ENCODE measurements at regions not wholly inside any gene's neighbourhood (a gene's known extent, or its start where the extent isn't known, plus 50 kb on each side); places are given as distances from the start of the nearest gene placed in this dataset.

DNA sequence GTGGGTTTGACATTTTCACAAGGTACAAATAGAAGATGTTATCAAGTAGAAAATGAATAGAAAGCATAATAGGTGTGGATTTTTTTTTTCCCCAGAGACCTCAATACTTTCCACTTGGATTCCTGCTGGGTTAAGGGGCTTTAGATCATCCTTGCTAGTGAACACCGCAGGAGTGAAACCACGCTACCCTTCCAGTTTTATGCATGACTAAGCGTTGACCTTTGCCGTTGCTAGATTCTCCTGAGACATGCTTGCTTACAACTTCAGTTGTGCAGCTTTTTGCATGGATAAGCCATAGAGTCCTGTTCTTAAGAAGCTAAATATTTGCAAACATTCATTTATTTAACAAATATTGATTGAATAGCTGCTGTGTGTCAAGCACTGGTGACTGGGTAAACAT, 299.7 kb upstream of the LMCD1 start:
- no peak for DNase-seq (ENCODE audit: low read depth)

DNA sequence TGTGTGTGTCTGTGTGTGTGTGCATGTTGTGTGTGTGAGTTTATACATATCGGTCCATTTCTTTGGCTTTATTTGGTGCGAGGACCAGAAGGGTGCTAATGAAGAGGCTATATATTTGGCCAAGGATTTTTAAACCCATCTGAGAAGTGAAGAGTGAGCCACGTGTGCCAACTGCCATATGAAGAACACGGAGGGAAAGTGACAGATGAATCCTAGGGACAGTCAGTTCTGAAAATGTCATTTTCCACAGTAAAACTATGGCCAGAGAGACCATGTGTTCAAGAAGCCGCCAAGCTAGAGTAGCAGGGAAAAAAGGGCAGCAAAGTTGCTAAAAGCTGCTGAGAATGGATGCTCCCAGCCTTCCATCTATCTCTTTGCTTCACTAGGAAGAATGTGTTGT, 297.3 kb upstream of the LMCD1 start:
- DNase-seq (ENCODE audit: low read depth) = no peak

DNA sequence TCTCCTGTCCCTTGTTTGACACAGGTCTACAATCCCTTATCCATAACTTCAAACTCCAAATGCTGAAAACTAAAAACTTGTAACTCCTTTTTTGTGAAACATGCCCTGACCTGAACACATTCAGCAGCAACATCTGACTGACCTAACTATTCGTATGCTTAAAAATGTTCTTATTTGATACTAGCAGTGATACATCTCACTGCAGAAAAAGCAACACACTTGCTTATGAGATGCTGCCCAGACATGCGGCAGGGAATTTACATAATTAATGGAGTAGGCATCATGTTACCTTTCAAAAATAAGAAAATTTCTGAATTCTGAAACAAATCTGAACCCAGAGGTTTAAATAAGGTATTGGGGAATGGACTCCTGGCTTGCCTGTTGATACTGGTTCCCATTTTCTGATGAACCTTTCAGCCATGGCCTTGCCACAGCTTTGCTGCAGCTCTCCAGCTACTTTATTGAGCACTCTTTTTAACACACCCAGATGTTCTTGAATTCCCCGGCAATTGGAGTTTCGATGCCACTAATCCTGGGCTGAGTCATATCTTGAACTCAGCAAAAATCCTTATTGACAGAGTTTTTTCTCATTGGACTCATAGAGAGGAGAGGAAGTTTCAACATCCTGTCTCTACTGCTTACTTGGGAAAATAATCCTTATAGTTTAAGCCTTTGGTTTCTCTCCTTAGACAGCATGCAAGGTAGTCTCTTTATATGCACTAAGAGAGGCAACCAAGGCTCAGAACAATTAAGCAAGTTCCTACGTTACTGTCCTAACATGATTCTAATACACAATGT, 296.6 kb upstream of the LMCD1 start:
- DNase-seq (ENCODE audit: low read depth) = no peak

DNA sequence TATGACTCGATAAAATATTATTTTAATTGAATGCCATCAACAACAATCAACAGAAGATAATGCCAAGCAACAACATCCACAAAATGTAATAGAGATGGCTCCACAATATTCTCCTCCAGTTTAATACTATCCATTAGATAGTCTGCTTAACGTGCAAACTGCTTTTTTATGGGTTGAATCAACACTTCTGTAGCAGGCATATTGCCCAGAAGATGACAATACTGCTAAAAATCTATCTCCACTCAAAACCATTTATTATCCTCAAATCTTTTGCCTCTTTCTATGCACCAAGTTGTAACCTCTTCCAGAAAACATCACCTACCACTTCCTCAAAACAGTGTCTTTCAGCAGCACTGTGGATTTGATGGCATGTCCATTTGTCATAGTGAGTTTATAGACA, 295.7 kb upstream of the LMCD1 start:
- DNase-seq (ENCODE audit: low read depth) = no peak

DNA sequence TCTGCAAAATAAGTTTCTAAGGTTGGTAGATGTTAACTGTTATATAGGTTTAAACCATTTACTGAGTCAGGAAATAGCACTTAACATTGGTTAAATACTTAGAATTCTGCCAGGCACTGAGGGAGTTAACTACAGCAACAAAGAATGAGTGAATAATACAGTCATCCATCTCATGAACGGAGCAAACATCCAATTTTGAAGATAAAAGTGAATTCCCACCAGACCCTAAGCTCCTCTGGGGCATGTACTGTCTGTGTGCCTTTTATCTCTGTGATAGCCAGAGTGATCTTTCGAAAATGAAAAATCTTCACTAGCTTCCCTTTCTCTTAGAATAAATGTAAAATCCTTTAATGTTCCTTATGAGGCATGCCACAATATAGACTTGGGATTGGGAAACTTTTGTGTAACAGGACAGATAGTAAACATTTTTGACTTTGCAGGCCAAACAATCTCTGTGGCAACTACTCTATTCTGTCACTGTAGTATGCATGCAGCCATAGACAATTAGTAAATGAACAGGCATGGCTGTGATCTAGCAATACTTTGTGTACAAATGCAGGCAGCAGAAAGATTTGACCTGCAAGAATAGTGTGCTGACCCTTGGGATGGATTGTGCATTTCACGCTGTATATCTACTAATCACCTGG, 294.5 kb upstream of the LMCD1 start:
- DNase-seq (ENCODE audit: low read depth) = no peak

DNA sequence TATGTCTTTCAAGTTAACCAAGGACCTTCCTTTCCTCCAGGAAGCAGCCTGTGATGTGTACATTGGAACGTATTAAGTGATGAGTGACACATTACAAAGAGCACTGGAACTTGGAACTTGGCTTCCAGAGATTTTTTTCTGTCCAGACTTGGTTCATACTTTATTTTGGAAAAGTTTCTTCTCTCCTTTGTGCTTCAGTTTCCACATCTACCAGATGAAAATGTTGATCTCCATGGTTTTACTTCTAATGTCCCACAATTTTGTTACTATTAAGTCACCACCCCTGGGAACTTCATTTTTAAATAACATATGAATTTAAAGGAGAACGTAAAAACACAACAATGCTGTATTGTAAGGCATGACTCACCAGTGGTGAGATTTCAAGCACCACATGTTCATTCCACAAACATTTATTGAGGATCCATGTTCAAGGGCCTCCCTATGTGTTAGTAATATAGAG, 290.7 kb upstream of the LMCD1 start:
- peak; percentile 18 for DNase-seq (ENCODE audit: low read depth)

DNA sequence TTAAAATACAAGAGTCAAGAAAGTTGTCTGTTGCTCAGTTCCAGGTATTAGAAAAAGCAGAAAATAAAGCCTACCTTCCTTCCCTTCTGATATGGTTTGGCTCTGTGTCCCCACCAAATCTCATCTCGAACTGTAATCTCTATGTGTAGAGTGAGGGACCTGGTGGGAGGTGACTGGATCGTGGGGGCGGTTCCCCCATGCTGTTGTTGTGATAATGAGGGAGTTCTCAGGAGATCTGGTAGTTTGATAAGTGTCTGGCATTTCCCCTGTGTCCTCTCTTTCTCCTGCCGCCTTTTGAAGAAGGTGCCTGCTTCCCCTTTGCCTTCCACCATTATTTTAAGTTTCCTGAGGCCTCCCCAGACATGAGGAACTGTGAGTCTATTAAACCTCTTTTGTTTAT, 288.8 kb upstream of the LMCD1 start:
- DNase-seq (ENCODE audit: low read depth) = no peak

DNA sequence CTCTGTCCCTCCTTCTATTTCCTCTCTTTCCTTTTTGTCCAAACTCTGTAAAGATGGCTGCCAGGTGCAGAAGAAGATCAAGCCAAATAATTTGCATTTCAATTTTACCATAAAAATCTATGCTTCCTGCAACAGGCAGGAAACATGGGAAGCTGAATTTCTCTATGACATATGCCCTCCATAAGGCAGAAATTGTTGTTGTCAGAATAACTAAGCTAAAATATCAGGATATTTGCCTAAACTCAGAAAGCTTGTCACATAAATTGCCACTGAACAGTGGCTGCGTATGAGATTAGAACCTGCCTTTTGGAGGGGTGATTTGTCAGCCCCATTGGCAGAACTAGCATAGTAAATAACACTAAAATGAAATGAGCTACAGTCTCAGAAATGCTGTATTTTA, 288.3 kb upstream of the LMCD1 start:
- no peak for DNase-seq (ENCODE audit: low read depth)

DNA sequence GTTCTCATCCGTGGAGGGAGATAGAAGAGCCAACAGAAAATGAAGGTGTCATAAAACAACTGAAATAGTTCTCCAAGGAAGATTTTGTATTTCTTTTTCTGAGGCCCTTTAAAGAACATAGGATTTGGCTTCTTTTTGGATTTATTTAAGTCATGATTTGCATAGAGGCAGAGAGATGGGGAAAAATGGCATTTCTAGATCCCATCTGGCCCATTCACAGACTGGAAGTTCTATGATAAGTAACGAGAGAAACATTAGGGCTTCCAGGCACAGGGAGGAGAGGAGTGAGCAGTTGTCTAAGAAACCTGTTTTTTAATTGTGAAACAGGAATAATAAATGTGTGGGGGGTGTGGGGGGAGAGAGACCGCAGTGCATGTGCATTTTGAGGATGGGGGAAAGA, 285.8 kb upstream of the LMCD1 start:
- no peak for DNase-seq (ENCODE audit: low read depth)

DNA sequence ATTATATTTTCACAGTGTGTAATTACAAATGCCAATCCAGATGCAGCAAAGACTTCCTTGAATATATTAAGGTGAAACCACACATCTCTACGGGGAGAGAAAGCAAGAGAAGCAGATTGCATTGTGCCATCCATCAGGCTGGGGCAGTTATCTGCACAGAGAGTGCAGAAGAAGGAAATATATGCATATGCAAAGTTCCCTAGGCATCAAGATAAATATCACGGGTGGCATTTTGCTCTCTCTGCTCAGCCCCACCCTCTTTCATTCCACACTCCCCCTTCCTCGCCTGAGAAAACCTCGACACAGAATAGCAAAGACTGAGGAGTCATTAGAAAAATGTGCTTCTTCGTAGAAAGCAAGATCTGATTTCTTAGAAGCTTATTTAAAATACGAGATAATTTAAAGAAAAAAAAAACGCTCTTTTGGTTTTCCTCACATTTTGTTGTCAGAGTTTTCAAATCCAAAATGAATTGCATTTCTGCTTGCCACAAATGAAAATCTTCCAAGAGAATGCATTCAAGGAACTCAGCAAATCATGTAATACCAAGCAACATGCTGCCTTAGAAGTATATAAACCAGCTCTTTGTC, 283.2 kb upstream of the LMCD1 start:
- no peak for DNase-seq (ENCODE audit: low read depth)

DNA sequence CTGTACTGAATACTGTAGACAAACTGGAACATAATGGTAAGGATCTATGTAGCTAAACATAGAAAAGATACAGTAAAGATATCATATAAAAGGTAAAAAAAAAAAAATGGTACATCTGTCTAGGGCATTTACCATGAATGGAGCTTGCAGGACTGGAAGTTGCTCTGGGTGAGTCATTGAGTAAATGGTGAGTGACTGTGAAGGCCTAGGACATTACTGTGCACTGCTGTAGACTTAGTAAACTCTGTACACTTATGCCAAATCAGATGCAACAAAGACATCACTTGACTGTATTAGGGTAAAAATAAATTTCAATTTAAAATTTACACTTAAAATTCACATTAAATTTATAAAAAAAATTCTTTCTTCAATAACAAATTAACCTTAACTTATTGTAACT, 281.3 kb upstream of the LMCD1 start:
- no peak for DNase-seq (ENCODE audit: low read depth)

DNA sequence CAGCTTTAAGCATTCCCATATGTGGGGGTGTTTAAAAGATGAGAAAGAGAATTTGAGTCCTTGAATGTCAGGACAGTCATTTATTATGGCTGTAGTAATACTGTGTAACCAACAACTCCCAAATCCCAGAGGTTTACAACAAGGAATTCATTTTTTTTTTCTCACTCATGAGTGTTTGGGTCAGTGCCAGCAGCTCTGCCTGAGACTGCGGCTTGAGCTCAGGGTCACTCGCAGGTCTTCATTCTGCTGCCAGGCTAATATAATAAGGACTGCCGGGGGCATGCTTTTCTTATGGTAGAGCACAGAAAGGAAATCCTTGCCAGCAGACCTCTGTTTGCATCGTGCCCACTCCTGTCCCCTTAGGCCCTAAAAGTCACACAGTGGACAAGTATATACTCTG, 277.9 kb upstream of the LMCD1 start:
- no peak for DNase-seq (ENCODE audit: low read depth)

DNA sequence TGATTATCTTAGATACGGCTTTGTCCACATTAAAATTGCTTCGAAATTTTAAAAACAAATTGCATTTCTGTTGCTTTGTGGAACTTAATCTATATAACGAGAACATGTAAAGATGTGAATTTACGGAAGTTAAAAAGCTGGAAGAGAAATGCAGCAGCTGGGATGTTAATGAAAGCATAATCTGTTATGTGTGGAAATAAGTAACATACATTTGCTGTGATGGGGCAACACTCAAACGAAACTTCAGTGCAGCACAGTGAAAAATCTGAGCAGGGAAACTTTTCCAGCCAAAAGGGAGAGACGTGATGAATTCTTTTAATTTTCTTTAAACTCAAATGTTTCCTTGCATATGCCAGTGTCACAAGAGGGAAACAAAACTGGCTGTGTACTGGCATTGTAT, 276.7 kb upstream of the LMCD1 start:
- no peak for DNase-seq (ENCODE audit: low read depth)

DNA sequence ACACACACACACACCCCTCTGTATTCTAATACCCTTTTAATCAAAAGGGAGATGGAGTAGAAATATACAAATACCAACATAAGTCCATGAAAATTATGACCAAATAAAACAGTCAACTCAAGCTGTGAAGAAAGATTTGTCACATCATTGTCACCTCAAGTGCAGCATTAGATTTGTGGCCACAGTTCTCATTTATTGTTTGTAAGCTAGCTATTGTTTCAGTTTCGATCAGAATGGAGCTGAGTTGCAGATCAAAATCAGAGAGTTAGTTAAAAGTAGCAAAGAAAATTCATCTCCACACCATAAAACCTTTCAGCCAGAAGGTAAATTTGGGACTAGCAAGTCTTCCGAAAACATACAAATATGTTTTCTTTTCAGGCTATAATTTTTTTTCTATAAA, 267.7 kb upstream of the LMCD1 start:
- no peak for DNase-seq (ENCODE audit: low read depth)

DNA sequence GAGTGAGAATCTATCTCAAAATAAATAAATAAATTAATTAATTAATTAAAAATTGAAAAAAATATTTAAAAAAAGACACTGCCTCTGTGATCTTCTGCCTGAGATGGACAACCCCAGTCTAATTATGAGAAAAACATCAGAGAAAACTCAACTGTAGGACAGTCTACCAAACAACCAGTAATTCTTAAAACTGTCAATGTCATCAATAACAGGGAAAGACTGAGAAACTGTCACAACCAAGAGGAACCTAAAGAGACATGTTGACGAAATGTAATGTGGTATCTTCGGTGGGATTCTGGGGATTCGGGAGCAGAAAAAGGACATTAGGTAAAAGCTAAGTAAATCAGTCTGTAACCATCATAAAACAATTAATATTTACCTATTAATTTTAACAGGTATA, 265.4 kb upstream of the LMCD1 start:
- DNase-seq (ENCODE audit: low read depth) = no peak

DNA sequence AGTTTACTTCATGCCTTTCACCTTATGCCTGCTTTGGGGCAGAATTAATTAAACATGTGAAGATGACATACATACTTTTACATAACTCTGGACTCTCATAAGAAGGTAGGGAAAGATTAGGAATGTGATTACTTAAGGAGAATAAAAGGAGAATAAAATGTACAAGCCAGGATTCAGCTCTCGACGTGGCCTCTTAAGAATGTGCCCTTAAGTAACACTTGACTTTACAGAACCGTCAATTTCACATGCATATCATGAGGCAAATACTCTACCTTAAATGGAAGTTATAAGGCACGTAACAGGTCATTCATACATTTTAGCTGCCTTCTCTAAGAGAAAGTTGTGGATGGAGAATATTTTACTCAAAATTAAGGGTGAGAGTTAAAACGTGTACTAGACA, 263.7 kb upstream of the LMCD1 start:
- no peak for DNase-seq (ENCODE audit: low read depth)

DNA sequence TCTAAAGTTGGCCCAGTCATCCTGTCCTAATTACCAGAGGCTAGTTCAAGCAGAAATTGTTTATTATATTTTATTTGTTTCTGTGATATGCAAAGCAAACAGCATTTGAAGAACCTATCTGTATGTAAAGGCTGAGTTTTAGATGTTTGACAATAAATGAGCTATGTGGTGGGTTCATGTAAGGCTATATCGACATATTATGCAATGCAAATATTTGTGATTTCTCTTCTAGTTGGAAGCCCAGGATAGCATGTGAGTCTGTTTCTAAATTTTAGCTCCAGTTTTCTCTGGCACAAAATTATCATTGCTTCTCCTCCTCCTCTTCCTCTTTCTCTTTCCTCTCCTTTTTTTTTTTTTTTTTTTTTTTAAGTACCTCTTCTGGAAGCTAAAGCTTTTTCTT, 263.2 kb upstream of the LMCD1 start:
- DNase-seq (ENCODE audit: low read depth) = no peak

DNA sequence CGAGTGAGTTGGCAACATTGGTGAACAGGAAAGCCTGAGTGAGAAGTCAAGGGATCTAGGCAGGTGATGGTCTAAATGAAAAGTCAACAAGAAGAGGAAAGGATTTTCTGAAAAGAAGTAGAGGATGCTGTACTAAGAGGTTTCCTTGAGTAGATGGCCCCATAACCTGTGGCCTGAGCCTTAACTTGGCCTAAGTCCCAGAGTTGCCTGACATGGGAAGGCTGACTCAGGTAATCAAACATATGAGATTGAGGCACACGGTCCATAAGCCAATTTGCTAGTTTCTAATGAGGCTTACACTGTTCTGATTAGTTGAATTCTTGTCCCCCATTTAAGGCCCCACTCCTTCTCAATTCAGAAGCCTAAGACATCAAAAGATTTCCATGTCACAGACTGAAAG, 262.5 kb upstream of the LMCD1 start:
- no peak for DNase-seq (ENCODE audit: low read depth)

DNA sequence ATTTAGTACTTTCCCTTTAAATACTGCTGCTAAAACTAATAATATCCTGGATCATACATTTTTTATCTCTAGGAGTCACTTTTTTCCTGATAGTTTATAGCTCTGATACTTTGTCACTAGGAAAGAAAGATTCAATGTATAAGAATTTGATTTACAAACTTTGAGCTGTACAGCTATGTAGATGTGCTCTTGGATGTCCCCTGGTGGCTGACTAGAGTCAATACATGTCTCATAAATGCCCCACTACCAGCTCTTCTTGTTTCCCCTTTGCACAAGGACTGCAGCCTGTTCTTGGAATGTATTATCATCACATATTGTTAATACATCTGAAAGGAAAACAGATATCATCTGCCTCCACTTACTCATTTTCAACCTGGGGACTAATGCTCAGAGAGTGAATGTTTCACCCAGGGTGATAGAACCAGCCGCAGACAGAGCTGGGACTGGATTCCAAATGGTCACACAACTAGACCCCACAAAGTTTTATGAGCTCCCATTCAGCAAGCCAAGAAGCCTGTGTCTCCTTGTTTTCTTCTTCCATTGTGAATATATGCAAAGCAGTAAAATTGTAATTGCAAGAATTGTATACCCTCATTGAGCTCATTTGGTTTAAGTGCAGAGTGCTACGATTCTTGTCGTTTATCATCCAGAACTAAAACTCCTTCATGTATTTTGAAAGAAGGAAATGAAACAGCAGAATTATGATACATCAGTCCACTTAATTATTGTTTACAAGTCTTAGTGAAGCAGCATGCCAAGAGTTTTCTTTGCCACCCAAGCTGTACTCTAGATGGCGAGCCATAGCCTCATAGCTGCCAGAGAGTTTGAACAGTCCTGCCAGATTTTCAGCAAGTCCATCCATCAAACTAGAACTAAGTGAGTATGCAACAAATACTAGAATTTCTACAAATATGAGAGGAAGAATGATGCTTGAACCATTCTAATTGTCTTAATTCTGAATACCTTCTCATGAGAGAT, 261.6 kb upstream of the LMCD1 start:
- DNase-seq (ENCODE audit: low read depth) = peak; percentile 10

DNA sequence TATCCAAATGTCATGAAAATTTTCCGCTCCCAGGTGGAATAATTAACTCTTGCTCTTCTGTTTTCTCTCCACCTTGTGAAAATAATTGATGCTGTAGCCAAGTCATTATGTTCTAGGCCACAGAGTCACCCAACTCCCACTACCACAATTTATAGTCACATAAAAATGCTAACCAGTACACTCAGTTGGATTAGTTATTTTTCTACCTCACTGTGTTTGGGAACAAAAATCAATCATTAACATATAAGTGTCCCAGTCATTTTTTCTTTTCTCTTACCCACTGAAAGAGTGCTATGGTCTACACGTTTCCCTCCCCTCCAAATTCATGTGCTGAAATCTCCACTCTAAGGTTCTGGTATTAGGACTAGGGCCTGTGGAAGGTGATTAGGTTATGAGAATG, 255.6 kb upstream of the LMCD1 start:
- no peak for DNase-seq (ENCODE audit: low read depth)

DNA sequence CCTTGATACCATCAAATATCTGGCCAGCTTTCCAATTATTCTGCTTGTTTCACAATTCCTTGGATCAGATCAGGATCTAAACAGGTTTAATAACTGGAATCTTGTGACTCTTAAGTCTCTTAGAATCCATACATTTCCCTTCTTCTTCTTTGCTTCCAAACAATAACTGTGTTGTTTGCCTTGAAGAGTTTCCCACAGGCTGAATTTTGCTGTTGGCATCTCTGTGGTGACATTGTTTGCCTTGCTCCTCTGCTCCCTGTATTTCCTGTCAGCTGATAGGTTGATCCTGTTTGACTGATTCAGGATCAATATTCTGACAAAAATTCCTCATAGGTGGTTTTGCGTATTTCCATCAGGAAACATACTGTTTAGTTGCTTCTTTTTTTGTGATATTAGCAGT, 248.4 kb upstream of the LMCD1 start:
- DNase-seq (ENCODE audit: low read depth) = no peak

DNA sequence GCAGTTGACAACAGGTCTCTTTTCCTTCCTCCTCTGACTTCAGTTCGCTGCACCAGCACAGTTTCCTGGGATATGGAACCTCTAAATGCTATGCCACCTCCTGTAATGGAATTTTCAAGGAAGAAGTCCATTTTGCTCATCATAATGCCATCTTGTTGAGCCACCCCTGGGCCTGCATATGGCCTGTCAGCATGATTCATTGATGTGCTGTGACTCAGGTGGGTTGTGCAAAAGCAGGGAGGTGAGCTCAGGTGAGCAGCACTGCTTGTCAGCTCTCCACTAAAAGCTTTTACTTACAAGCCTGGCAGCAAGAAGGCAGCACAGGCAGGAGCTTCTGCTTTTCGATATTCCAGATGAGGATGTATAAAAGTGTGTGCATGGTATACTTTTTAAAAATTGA, 247.1 kb upstream of the LMCD1 start:
- no peak for DNase-seq (ENCODE audit: low read depth)
